NCI-H510A (cell line): ENCODE measurements at regions not wholly inside any gene's neighbourhood (a gene's known extent, or its start where the extent isn't known, plus 50 kb on each side); places are given as distances from the start of the nearest gene placed in this dataset.
"Not testable (repeated sequence)": the region's sequence is repeated elsewhere in the genome, so short reads cannot be mapped to it uniquely, and the experiment has no call there.

Source experiments
- DNase-seq: peaks from one replicate; lab custom pipeline; 2025; lab: John Stamatoyannopoulos, UW

- DNase-seq, result no peak
Observed at GRCh38 chr11:87871056-87871455, 304.2 kb downstream of the RAB38 start.

GRCh38 chr11:87870086-87870485, 305.2 kb downstream of the RAB38 start:
- no peak for DNase-seq

GRCh38 chr11:87866951-87867350, 308.3 kb downstream of the RAB38 start:
- DNase-seq, result no peak

- DNase-seq, result no peak
Observed at GRCh38 chr11:87861030-87861429, 314.2 kb downstream of the RAB38 start.

GRCh38 chr11:87859636-87860035, 315.6 kb downstream of the RAB38 start:
- DNase-seq, result no peak

GRCh38 chr11:87851827-87852226, 323.4 kb downstream of the RAB38 start:
- DNase-seq, result no peak

GRCh38 chr11:87851234-87851633, 324.0 kb downstream of the RAB38 start:
- no peak for DNase-seq

- no peak for DNase-seq
Observed at GRCh38 chr11:87849216-87849615, 326.0 kb downstream of the RAB38 start.

- DNase-seq, result no peak
Observed at GRCh38 chr11:87840786-87841185, 334.5 kb downstream of the RAB38 start.

GRCh38 chr11:87832211-87832610, 343.0 kb downstream of the RAB38 start:
- no peak for DNase-seq

- no peak for DNase-seq
Observed at GRCh38 chr11:87820011-87820410, 355.2 kb downstream of the RAB38 start.

GRCh38 chr11:87819151-87819550, 356.1 kb downstream of the RAB38 start:
- DNase-seq, result no peak

- no peak for DNase-seq
Observed at GRCh38 chr11:87812571-87813365, 362.5 kb downstream of the RAB38 start.

GRCh38 chr11:87810486-87810885, 364.8 kb downstream of the RAB38 start:
- DNase-seq, result no peak

GRCh38 chr11:87809256-87809655, 366.0 kb downstream of the RAB38 start:
- DNase-seq, result no peak

- no peak for DNase-seq
Observed at GRCh38 chr11:87804176-87804575, 371.1 kb downstream of the RAB38 start.

GRCh38 chr11:87803748-87804147, 371.5 kb downstream of the RAB38 start:
- DNase-seq, result no peak

GRCh38 chr11:87784862-87785261, 390.4 kb downstream of the RAB38 start:
- DNase-seq, result not testable (repeated sequence)

GRCh38 chr11:87780068-87780413, 395.2 kb downstream of the RAB38 start:
- DNase-seq, result no peak

- DNase-seq, result no peak
Observed at GRCh38 chr11:87779276-87780067, 395.8 kb downstream of the RAB38 start.

- no peak for DNase-seq
Observed at GRCh38 chr11:87778357-87778756, 396.9 kb downstream of the RAB38 start.

- DNase-seq, result no peak
Observed at GRCh38 chr11:87775036-87775435, 400.2 kb downstream of the RAB38 start.

GRCh38 chr11:87769661-87770060, 405.6 kb downstream of the RAB38 start:
- no peak for DNase-seq
